ENCODE measurements at regions not wholly inside any gene's neighbourhood (a gene's known extent, or its start where the extent isn't known, plus 50 kb on each side); places are given as distances from the start of the nearest gene placed in this dataset.

DNA sequence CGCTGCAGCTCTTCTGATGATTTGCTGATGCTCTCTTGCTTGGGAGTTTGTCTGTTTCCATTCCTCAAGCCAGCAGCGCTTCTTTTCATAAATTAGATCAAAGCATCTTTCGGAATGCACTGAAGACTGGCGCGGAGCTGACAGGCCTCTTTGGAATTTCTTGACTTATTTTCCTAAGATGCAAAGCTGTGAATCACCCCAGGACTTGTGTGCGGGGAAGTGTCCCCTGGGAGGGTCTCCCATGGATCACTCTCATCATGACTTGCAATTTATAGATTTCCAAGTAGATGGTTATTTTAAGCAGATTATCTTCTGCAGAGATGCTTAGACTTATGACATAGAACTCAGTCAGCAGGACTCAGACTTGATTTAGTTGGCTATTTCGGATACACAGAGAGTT lies 467.2 kb downstream of the TCERG1L start:
- TF ChIP-seq POLR2A (IDR thresholded peaks at IDR 0.05) = no peak
- TF ChIP-seq, protein P1, sequence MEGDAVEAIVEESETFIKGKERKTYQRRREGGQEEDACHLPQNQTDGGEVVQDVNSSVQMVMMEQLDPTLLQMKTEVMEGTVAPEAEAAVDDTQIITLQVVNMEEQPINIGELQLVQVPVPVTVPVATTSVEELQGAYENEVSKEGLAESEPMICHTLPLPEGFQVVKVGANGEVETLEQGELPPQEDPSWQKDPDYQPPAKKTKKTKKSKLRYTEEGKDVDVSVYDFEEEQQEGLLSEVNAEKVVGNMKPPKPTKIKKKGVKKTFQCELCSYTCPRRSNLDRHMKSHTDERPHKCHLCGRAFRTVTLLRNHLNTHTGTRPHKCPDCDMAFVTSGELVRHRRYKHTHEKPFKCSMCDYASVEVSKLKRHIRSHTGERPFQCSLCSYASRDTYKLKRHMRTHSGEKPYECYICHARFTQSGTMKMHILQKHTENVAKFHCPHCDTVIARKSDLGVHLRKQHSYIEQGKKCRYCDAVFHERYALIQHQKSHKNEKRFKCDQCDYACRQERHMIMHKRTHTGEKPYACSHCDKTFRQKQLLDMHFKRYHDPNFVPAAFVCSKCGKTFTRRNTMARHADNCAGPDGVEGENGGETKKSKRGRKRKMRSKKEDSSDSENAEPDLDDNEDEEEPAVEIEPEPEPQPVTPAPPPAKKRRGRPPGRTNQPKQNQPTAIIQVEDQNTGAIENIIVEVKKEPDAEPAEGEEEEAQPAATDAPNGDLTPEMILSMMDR (IDR thresholded peaks at IDR 0.05) = no peak

Measured in Peyer's patch (tissue), 4 donors.